Mesendoderm (in vitro differentiated cells): ENCODE measurements at regions not wholly inside any gene's neighbourhood (a gene's known extent, or its start where the extent isn't known, plus 50 kb on each side); places are given as distances from the start of the nearest gene placed in this dataset.

Source experiments
- DNase-seq: peaks from one replicate; pipeline ENCODE4 v3.0.0; 2013
- H2AK5ac ChIP-seq: 2 replicates; pipeline ENCODE4 v1.6.1; 2013; ENCODE audit warnings: low read length, inconsistent platforms
- H2BK120ac ChIP-seq: 2 replicates; pipeline ENCODE4 v1.6.1; 2013; ENCODE audit warnings: low read depth, mild to moderate bottlenecking, low read length, moderate library complexity, mixed read lengths
- H2BK15ac ChIP-seq: replicated peaks from 2 replicates; pipeline ENCODE4 v1.6.1; 2013; ENCODE audit warnings: low read depth, mild to moderate bottlenecking, moderate library complexity
- H2BK5ac ChIP-seq: 2 replicates; pipeline ENCODE4 v1.6.1; 2013; ENCODE audit warnings: low read length, inconsistent platforms
- H3K18ac ChIP-seq: 2 replicates; pipeline ENCODE4 v1.6.1; 2013; ENCODE audit warnings: mild to moderate bottlenecking, low read length, mixed read lengths
- H3K23ac ChIP-seq: one replicate; pipeline ENCODE4 v1.6.1; 2013; ENCODE audit warnings: low read length
- H3K27ac ChIP-seq: 2 replicates; pipeline ENCODE4 v1.5.1; 2013; ENCODE audit warnings: low read depth, mild to moderate bottlenecking, inconsistent platforms, low read length, moderate library complexity
- H3K27me3 ChIP-seq: 2 replicates; pipeline ENCODE4 v1.6.1; 2013; ENCODE audit warnings: low read length, control low read depth, mild to moderate bottlenecking, inconsistent platforms; ENCODE audit not compliant: insufficient read depth, poor library complexity
- H3K36me3 ChIP-seq: 2 replicates; pipeline ENCODE4 v1.6.1; 2013; ENCODE audit warnings: low read length, inconsistent platforms; ENCODE audit not compliant: control insufficient read depth, insufficient read depth
- H3K4ac ChIP-seq: one replicate; pipeline ENCODE4 v1.6.1; 2013; ENCODE audit warnings: low read depth, mild to moderate bottlenecking, low read length, moderate library complexity
- H3K4me1 ChIP-seq: 2 replicates; pipeline ENCODE4 v1.6.1; 2013; ENCODE audit warnings: low read depth, low read length, inconsistent platforms; ENCODE audit not compliant: control insufficient read depth
- H3K4me2 ChIP-seq: 2 replicates; pipeline ENCODE4 v1.6.1; 2013; ENCODE audit warnings: low read length
- H3K4me3 ChIP-seq: 2 replicates; pipeline ENCODE4 v1.5.1; 2013; ENCODE audit warnings: mild to moderate bottlenecking, low read length
- H3K56ac ChIP-seq: one replicate; pipeline ENCODE4 v1.6.1; 2013; ENCODE audit warnings: low read length
- H3K79me1 ChIP-seq: 2 replicates; pipeline ENCODE4 v1.6.1; 2013; ENCODE audit warnings: low read length, inconsistent platforms
- H3K79me2 ChIP-seq: 2 replicates; pipeline ENCODE4 v1.6.1; 2013; ENCODE audit warnings: mild to moderate bottlenecking, low read length; ENCODE audit not compliant: control insufficient read depth, insufficient read depth
- H3K9ac ChIP-seq: 2 replicates; pipeline ENCODE4 v1.6.1; 2013; ENCODE audit warnings: low read length, inconsistent platforms
- H4K5ac ChIP-seq: one replicate; pipeline ENCODE4 v1.6.1; 2013; ENCODE audit warnings: low read length
- H4K8ac ChIP-seq: one replicate; pipeline ENCODE4 v1.6.1; 2013; ENCODE audit warnings: low read depth, mild to moderate bottlenecking, control low read depth, low read length, moderate library complexity
- WGBS: extraction: QIAGEN DNeasy Blood & Tissue Kit; methylation state at CpG from one replicate; pipeline ENCODE4 v1.1.7; 2013; ENCODE audit warnings: low lambda C conversion rate, missing lambda C conversion rate; ENCODE audit not compliant: insufficient coverage; ENCODE audit errors: extremely low coverage; 5-methylcytosine and 5-hydroxymethylcytosine counted together

DNA sequence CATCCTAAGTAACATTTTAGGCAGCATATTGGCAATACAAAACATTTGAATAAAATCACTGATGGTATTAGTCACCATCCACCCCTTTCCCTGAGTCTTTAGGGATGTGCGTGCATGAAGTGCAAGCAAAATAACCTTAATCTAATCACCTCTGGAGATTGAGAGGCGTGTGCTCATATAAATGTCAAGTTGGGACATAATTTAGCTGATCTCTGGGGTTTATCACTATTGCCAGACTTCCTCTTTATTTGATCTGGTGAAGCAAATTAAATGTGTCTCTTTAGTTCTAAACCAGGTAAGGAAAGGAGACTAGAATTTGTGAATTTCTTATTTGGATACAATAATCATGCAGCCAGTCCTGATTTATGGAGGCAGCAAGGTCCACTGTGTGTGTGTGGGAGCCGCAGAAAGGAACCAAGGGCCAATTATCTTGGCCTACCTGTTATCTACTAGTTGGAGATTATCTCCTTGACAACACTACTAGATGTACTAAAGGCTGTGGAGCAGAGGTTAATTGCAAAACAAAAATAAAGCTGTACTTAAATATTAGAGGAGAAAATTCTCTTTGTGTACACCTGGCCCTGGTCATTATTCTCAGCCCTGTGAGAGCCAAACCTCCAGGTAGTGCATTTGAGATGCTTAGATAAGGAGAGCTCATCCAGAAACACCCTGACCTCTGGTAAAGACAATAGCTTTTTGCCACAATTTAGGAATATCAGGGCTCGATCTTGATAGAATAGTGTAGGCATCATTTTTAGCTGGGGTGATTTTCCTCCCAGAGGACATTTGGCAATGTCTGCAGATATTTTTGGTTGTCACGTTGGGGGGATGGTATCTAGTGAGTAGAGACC lies 78.2 kb downstream of the HRH4 start:
- H3K27me3 ChIP-seq, result no peaks in the 10 kb centered on the region
- H3K4me2 ChIP-seq, result no peak overlapping the region
- H4K5ac ChIP-seq, result no peak overlapping the region
- no peak overlapping the region for H3K27ac ChIP-seq
- no peak overlapping the region for H2BK120ac ChIP-seq
- H3K4me1 ChIP-seq, result no peaks in the 10 kb centered on the region
- H2BK5ac ChIP-seq, result no peak overlapping the region
- H4K8ac ChIP-seq, result no peak overlapping the region
- H3K4ac ChIP-seq, result no peak overlapping the region
- no peak overlapping the region for H2AK5ac ChIP-seq
- DNase-seq, result peak; percentile 17
- H3K4me3 ChIP-seq, result no peak overlapping the region
- no peak overlapping the region for H2BK15ac ChIP-seq
- no peak overlapping the region for H3K9ac ChIP-seq
- H3K79me1 ChIP-seq, result no peaks in the 10 kb centered on the region
- no peak overlapping the region for H3K56ac ChIP-seq
- no peak overlapping the region for H3K23ac ChIP-seq
- no peaks in the 10 kb centered on the region for H3K36me3 ChIP-seq
- no peak overlapping the region for H3K18ac ChIP-seq
- no CpG with 5 or more reads among the region's 5 CpGs for WGBS
- H3K79me2 ChIP-seq, result no peaks in the 10 kb centered on the region

DNA sequence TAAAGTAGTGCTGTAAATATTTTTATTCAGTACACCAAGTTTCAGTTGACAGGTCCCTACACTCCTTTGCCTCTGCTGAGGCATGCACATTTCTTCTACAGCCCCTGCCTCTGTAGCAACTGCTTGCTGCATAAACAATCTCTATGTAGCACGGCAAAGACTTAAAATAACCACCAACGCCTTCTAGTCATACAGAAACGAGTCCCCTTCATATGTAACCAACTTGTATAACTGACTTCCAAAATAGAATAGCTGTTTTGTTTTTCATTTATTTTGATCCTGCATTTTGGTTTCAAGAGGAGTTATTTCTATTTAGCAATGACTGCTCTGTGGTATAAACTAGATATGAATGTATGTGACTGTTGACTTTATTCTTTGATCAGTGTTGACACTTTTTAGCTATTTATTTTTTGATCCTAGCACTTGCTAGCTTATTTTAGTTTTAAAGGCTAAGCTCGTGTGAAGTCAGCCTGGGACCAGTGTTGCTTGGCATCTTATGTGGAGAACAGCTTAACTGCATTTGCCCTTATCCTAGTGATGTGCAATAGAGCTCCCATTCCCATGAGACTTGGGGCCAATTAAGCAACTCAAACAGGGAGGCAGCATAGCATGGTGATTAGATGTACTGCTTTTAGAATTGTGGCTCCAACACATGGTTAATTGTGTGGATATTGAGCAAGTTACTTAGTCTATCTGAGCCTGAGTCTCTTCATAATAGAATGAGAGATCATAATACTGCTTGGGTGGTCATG lies 79.6 kb downstream of the HRH4 start:
- no peak overlapping the region for H2BK5ac ChIP-seq
- no peak overlapping the region for H3K4me2 ChIP-seq
- no peak overlapping the region for H3K27ac ChIP-seq
- H3K4me3 ChIP-seq, result no peak overlapping the region
- no peak overlapping the region for H3K18ac ChIP-seq
- no peak overlapping the region for H2AK5ac ChIP-seq
- H2BK120ac ChIP-seq, result no peak overlapping the region
- H4K8ac ChIP-seq, result no peak overlapping the region
- WGBS, result no CpG with 5 or more reads among the region's 4 CpGs
- H4K5ac ChIP-seq, result no peak overlapping the region
- no peaks in the 10 kb centered on the region for H3K4me1 ChIP-seq
- no peaks in the 10 kb centered on the region for H3K27me3 ChIP-seq
- H3K9ac ChIP-seq, result no peak overlapping the region
- H3K56ac ChIP-seq, result no peak overlapping the region
- H2BK15ac ChIP-seq, result no peak overlapping the region
- peak overlapping the region; percentile 51 for H3K23ac ChIP-seq
- DNase-seq, result no peak
- H3K36me3 ChIP-seq, result no peaks in the 10 kb centered on the region
- H3K79me1 ChIP-seq, result no peaks in the 10 kb centered on the region
- H3K79me2 ChIP-seq, result no peaks in the 10 kb centered on the region
- no peak overlapping the region for H3K4ac ChIP-seq

DNA sequence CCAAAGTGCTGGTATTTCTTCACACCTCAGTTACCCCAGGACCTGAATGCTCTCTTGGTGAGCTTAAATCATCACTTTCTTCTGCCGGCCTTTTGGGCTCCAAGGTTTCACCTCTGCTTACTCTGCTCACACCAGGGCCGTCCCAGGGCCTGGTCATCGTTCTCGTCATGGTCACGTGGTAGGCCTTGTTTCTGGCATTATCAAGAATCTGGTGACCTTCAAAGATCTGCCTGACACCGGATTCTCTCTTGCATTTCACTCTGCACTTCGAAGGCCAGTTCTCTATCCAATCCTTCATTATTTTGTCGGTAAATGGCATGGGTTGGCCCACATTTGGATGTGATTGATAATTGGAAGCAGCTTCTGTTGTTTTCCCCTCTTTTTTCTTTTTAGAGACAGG lies 80.5 kb downstream of the HRH4 start:
- H4K8ac ChIP-seq, result no peak overlapping the region
- H3K27me3 ChIP-seq, result no peaks in the 10 kb centered on the region
- H3K23ac ChIP-seq, result no peak overlapping the region
- H2BK15ac ChIP-seq, result no peak overlapping the region
- no peak overlapping the region for H3K56ac ChIP-seq
- H3K18ac ChIP-seq, result no peak overlapping the region
- no peak overlapping the region for H2BK5ac ChIP-seq
- no peak overlapping the region for H2BK120ac ChIP-seq
- no CpG with 5 or more reads among the region's 8 CpGs for WGBS
- no peak overlapping the region for H3K4me3 ChIP-seq
- H2AK5ac ChIP-seq, result no peak overlapping the region
- H4K5ac ChIP-seq, result no peak overlapping the region
- no peaks in the 10 kb centered on the region for H3K79me1 ChIP-seq
- H3K4me1 ChIP-seq, result no peaks in the 10 kb centered on the region
- no peaks in the 10 kb centered on the region for H3K36me3 ChIP-seq
- no peaks in the 10 kb centered on the region for H3K79me2 ChIP-seq
- H3K4me2 ChIP-seq, result no peak overlapping the region
- H3K4ac ChIP-seq, result no peak overlapping the region
- DNase-seq, result no peak
- H3K27ac ChIP-seq, result no peak overlapping the region
- no peak overlapping the region for H3K9ac ChIP-seq

DNA sequence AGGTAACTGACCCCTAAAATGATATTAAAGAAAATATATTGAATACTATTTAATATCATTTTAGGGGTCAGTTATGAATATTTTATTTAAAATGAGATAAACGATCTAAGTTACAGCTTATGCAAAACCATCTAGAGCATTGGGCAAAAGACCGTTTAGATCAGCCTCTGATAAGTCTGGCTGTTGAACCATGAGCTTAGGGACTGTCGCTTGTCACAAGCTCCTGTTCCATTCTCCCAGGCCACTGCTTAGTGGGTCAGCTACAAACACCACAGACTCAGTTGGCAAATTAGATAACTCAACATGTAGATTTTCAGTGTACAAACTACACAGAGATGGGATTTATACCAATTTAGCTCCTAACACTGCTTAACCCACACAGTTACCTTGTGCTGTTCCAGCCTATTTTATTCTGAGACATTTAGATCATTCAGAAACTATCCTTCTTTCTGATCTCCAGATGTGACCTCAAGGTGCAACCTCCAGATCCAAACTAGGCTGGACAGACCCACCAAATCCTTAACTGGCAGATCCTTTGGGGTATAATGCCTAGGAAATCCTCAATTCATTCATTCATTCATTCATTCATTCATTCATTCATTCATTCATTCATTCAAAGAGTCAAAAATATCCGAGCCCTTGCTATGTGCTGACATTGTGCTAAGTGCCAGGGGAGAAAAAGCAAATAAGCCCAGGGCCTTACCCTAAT lies 82.8 kb downstream of the HRH4 start:
- no peak overlapping the region for H3K18ac ChIP-seq
- no peak overlapping the region for H3K4me3 ChIP-seq
- no peak overlapping the region for H3K4ac ChIP-seq
- H2AK5ac ChIP-seq, result no peak overlapping the region
- no peak overlapping the region for H2BK5ac ChIP-seq
- no peak overlapping the region for H3K9ac ChIP-seq
- no peak for DNase-seq
- no peak overlapping the region for H4K5ac ChIP-seq
- no peaks in the 10 kb centered on the region for H3K27me3 ChIP-seq
- no peak overlapping the region for H3K27ac ChIP-seq
- H3K4me1 ChIP-seq, result no peaks in the 10 kb centered on the region
- no peaks in the 10 kb centered on the region for H3K79me1 ChIP-seq
- no peaks in the 10 kb centered on the region for H3K79me2 ChIP-seq
- no peak overlapping the region for H2BK15ac ChIP-seq
- no peak overlapping the region for H3K4me2 ChIP-seq
- H3K23ac ChIP-seq, result no peak overlapping the region
- H3K56ac ChIP-seq, result no peak overlapping the region
- no CpG with 5 or more reads among the region's 4 CpGs for WGBS
- no peaks in the 10 kb centered on the region for H3K36me3 ChIP-seq
- H4K8ac ChIP-seq, result no peak overlapping the region
- H2BK120ac ChIP-seq, result no peak overlapping the region

DNA sequence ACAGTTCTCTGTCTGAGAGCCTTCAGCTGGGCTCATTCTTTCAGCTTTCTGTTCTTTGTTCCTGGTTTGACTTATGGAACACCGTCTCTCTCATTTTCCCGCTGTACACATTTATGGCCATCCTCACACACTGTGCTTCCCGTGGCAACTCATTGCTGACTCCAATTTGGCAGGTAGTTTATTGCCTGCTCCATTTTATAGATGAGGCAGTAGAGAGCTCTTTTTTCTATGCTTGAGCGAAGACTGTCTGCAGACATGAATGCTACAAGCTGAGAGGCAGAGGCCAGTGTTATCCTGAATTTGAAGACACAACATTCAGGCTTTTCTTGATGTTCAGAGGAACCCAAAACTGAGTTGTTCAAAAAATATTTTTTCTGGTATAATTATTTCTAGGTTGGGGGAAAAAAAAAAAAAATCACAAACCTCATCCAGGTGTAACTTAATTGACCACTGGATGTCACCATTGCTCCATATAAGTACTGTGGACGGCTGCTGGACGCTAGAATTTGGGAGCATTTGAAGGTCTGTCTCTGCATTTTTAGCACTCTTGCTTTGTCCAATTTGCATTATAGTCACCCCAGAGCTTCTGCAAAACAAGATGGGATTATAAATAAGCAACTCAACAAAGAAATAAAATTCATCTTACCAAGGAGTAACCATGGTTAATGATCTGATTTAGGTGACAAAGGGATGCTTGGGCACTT lies 83.5 kb downstream of the HRH4 start:
- H2BK120ac ChIP-seq, result no peak overlapping the region
- H2BK5ac ChIP-seq, result no peak overlapping the region
- no peaks in the 10 kb centered on the region for H3K36me3 ChIP-seq
- WGBS, result no CpG with 5 or more reads among the region's 6 CpGs
- H4K8ac ChIP-seq, result no peak overlapping the region
- H3K27ac ChIP-seq, result no peak overlapping the region
- H4K5ac ChIP-seq, result no peak overlapping the region
- no peaks in the 10 kb centered on the region for H3K4me1 ChIP-seq
- no peak overlapping the region for H3K4me3 ChIP-seq
- no peak overlapping the region for H3K9ac ChIP-seq
- no peaks in the 10 kb centered on the region for H3K79me2 ChIP-seq
- H2AK5ac ChIP-seq, result no peak overlapping the region
- H3K23ac ChIP-seq, result no peak overlapping the region
- no peak overlapping the region for H3K56ac ChIP-seq
- no peak overlapping the region for H3K4ac ChIP-seq
- DNase-seq, result peak; percentile 43
- no peaks in the 10 kb centered on the region for H3K27me3 ChIP-seq
- H3K79me1 ChIP-seq, result no peaks in the 10 kb centered on the region
- H3K18ac ChIP-seq, result no peak overlapping the region
- no peak overlapping the region for H3K4me2 ChIP-seq
- no peak overlapping the region for H2BK15ac ChIP-seq
